PC-9 (cell line): ENCODE measurements at regions not wholly inside any gene's neighbourhood (a gene's known extent, or its start where the extent isn't known, plus 50 kb on each side); places are given as distances from the start of the nearest gene placed in this dataset.

Experiments used
- CTCF ChIP-seq: fragments of 200-600 bp; sonication (generic); conservative IDR thresholded peaks from 2 replicates; pipeline ENCODE4 v1.6.1; 2017; ENCODE audit warnings: mixed run types, antibody characterized with exemption, mild to moderate bottlenecking, moderate library complexity
- EZH2 ChIP-seq: fragments of 200-600 bp; sonication (generic); IDR thresholded peaks from 2 replicates; pipeline ENCODE4 v1.8.0; 2017; ENCODE audit warnings: antibody characterized with exemption, low read depth

- TF ChIP-seq CTCF (no peak), EZH2 (no peak)
Measured at GRCh38 chr1:217188280-217189237, 442.3 kb downstream of the GPATCH2 start.
